H1 (cell line): ENCODE measurements at regions not wholly inside any gene's neighbourhood (a gene's known extent, or its start where the extent isn't known, plus 50 kb on each side); places are given as distances from the start of the nearest gene placed in this dataset.

Experiments used
- CTCF ChIA-PET: fragments of 300-600 bp; sonication (Branson Sonifier 250); formaldehyde crosslinking; loops from one replicate; lab custom pipeline; 2021; ENCODE audit not compliant: partially characterized antibody; lab: Charles Lee
- POLR2A ChIA-PET: fragments of 300-600 bp; sonication (Branson Sonifier 250); formaldehyde crosslinking; loops from one replicate; lab custom pipeline; 2021; ENCODE audit warnings: inconsistent platforms; ENCODE audit not compliant: partially characterized antibody; lab: Charles Lee
- DNase-seq, 2 experiments: peaks; one replicate each; pipeline versions ENCODE4 v3.0.0 to v3.0.0-alpha.2; 2010 to 2022; ENCODE audit warnings: low spot score in 2 of 2, low read depth in 1 of 2, mixed read lengths in 1 of 2
- FAIRE-seq: peaks from 2 replicates; lab custom pipeline; 2011; peaks lifted over from hg19 to GRCh38; lab: Jason Lieb, UNC
- H2AFZ ChIP-seq: 2 replicates; pipeline ENCODE4 v1.8.1; 2012; ENCODE audit warnings: low read length, inconsistent platforms
- H2AK5ac ChIP-seq: 2 replicates; pipeline ENCODE4 v1.6.1; 2013; ENCODE audit warnings: low read depth, low read length
- H2BK120ac ChIP-seq: replicated peaks from 2 replicates; pipeline ENCODE3; 2013; ENCODE audit warnings: low read depth, low read length, inconsistent platforms
- H2BK12ac ChIP-seq: 2 replicates; pipeline ENCODE4 v1.6.1; 2013; ENCODE audit warnings: low read depth, low read length
- H2BK15ac ChIP-seq: 2 replicates; pipeline ENCODE4 v1.6.1; 2013; ENCODE audit warnings: low read length
- H2BK20ac ChIP-seq: 2 replicates; pipeline ENCODE4 v1.6.1; 2013; ENCODE audit warnings: low read length
- H2BK5ac ChIP-seq: 2 replicates; pipeline ENCODE4 v1.6.1; 2013; ENCODE audit warnings: low read depth, low read length
- H3K14ac ChIP-seq: 2 replicates; pipeline ENCODE4 v1.6.1; 2013; ENCODE audit warnings: inconsistent platforms; ENCODE audit not compliant: insufficient read length
- H3K18ac ChIP-seq: 2 replicates; pipeline ENCODE4 v1.6.1; 2013; ENCODE audit warnings: low read length; ENCODE audit errors: extremely low read depth
- H3K23ac ChIP-seq: 2 replicates; pipeline ENCODE4 v1.6.1; 2013; ENCODE audit warnings: inconsistent platforms; ENCODE audit not compliant: insufficient read length
- H3K23me2 ChIP-seq: 2 replicates; pipeline ENCODE4 v1.6.1; 2013; ENCODE audit warnings: low read depth, low read length
- H3K27ac ChIP-seq: 2 replicates; pipeline ENCODE4 v1.6.1; 2011; ENCODE audit warnings: low read depth, low read length, inconsistent platforms
- H3K27me3 ChIP-seq, 4 experiments: replicated peaks in 1 of 4; 1 replicate in 1 of 4; 2 replicates in 3 of 4; pipeline versions ENCODE4 v1.6.1 to v1.8.1; 2011 to 2013; ENCODE audit warnings: low read length in 3 of 4, mild to moderate bottlenecking in 3 of 4, inconsistent platforms in 2 of 4, mixed read lengths in 2 of 4, moderate library complexity in 1 of 4; ENCODE audit not compliant: control insufficient read depth in 3 of 4, insufficient read depth in 3 of 4; ENCODE audit errors: extremely low read depth in 1 of 4
- H3K36me3 ChIP-seq, 4 experiments: 2 replicates each; pipeline versions ENCODE4 v1.6.1 to v1.8.1; 2011 to 2013; ENCODE audit warnings: mild to moderate bottlenecking in 4 of 4, low read length in 3 of 4, moderate library complexity in 2 of 4, control low read depth in 1 of 4, inconsistent platforms in 1 of 4; ENCODE audit not compliant: insufficient read depth in 4 of 4, control insufficient read depth in 2 of 4
- H3K4ac ChIP-seq: replicated peaks from 2 replicates; pipeline ENCODE3; 2013; ENCODE audit warnings: low read length, low read depth, mixed read lengths, inconsistent platforms; ENCODE audit not compliant: insufficient read length
- H3K4me1 ChIP-seq, 4 experiments: replicated peaks in 1 of 4; 1 replicate in 1 of 4; 2 replicates in 3 of 4; pipeline versions ENCODE4 v1.6.1 to v1.8.1; 2011 to 2013; ENCODE audit warnings: low read length in 3 of 4, inconsistent platforms in 2 of 4, mixed read lengths in 1 of 4; ENCODE audit not compliant: insufficient read depth in 4 of 4, control insufficient read depth in 3 of 4
- H3K4me2 ChIP-seq, 2 experiments: 2 replicates each; pipeline versions ENCODE4 v1.6.1 to v1.8.1; 2011 to 2013; ENCODE audit warnings: low read depth in 2 of 2, low read length in 2 of 2, control low read depth in 1 of 2, inconsistent platforms in 1 of 2, mild to moderate bottlenecking in 1 of 2; ENCODE audit not compliant: insufficient read depth in 1 of 2
- H3K4me3 ChIP-seq, 4 experiments: fragments of 200-600, 300-600 bp in 1 of 4; sonication (generic), shearing (Covaris generic), sonication (Bioruptor Twin) in 1 of 4; 2 replicates each; pipeline versions ENCODE4 v1.5.1 to v1.8.1; 2011 to 2016; ENCODE audit warnings: low read length in 4 of 4, low read depth in 3 of 4, control low read depth in 2 of 4, inconsistent platforms in 2 of 4, mild to moderate bottlenecking in 2 of 4, mixed read lengths in 1 of 4, moderate library complexity in 1 of 4; ENCODE audit not compliant: insufficient read depth in 2 of 4; ENCODE audit errors: extremely low read depth in 1 of 4
- H3K56ac ChIP-seq: replicated peaks from 2 replicates; pipeline ENCODE3; 2013; ENCODE audit warnings: low read depth, mild to moderate bottlenecking, mixed read lengths, low read length, inconsistent platforms; ENCODE audit not compliant: insufficient read length
- H3K79me1 ChIP-seq: 2 replicates; pipeline ENCODE4 v1.6.1; 2013; ENCODE audit warnings: low read depth, low read length, control low read depth
- H3K79me2 ChIP-seq, 2 experiments: 2 replicates each; pipeline versions ENCODE4 v1.6.1 to v1.8.1; 2012 to 2013; ENCODE audit warnings: low read length in 2 of 2, mild to moderate bottlenecking in 2 of 2, inconsistent platforms in 1 of 2; ENCODE audit not compliant: insufficient read depth in 2 of 2, control insufficient read depth in 1 of 2
- H3K9ac ChIP-seq, 4 experiments: replicated peaks in 1 of 4; 1 replicate in 1 of 4; 2 replicates in 3 of 4; pipeline versions ENCODE4 v1.6.1 to v1.8.1; 2011 to 2013; ENCODE audit warnings: low read depth in 3 of 4, low read length in 3 of 4, control low read depth in 2 of 4, mild to moderate bottlenecking in 2 of 4, moderate library complexity in 2 of 4, inconsistent platforms in 1 of 4; ENCODE audit errors: extremely low read depth in 1 of 4
- H3K9me3 ChIP-seq, 2 experiments: 2 replicates each; pipeline versions ENCODE4 v1.6.1 to v1.8.1; 2012 to 2013; ENCODE audit warnings: mild to moderate bottlenecking in 2 of 2, moderate library complexity in 2 of 2, control low read depth in 1 of 2, inconsistent platforms in 1 of 2, low read depth in 1 of 2, low read length in 1 of 2, mixed read lengths in 1 of 2; ENCODE audit not compliant: insufficient read depth in 2 of 2
- H4K20me1 ChIP-seq, 2 experiments: replicated peaks in 1 of 2; 2 replicates each; pipeline versions ENCODE3 to v1.8.1; 2011 to 2013; ENCODE audit warnings: inconsistent platforms in 2 of 2, low read length in 2 of 2, mild to moderate bottlenecking in 1 of 2; ENCODE audit not compliant: insufficient read depth in 2 of 2, control insufficient read depth in 1 of 2
- H4K5ac ChIP-seq: 2 replicates; pipeline ENCODE4 v1.6.1; 2013; ENCODE audit warnings: low read length, low read depth, mixed read lengths, inconsistent platforms; ENCODE audit not compliant: insufficient read length
- H4K8ac ChIP-seq: 2 replicates; pipeline ENCODE4 v1.8.0; 2013; ENCODE audit warnings: mild to moderate bottlenecking, moderate library complexity, low read length, inconsistent platforms; ENCODE audit not compliant: insufficient read depth; ENCODE audit errors: extremely low read depth
- H4K91ac ChIP-seq: replicated peaks from 2 replicates; pipeline ENCODE3; 2013; ENCODE audit warnings: low read length, mixed read lengths, inconsistent platforms; ENCODE audit not compliant: insufficient read length
- SIX5 ChIP-seq: IDR thresholded peaks from 2 replicates; pipeline ENCODE4 v1.6.1; 2011; ENCODE audit warnings: mild to moderate bottlenecking, low read depth, low read length
- SUZ12 ChIP-seq: fragments of 200-600 bp; sonication (generic); IDR thresholded peaks from 2 replicates; pipeline ENCODE4 v1.6.1; 2012; ENCODE audit warnings: mild to moderate bottlenecking, inconsistent platforms, low read length, moderate library complexity, mixed read lengths
- TCF12 ChIP-seq: IDR thresholded peaks from 2 replicates; pipeline ENCODE4 v1.6.1; 2011; ENCODE audit warnings: low read depth, mild to moderate bottlenecking, low read length
- TEAD4 ChIP-seq: IDR thresholded peaks from 2 replicates; pipeline ENCODE4 v1.6.1; 2012; ENCODE audit warnings: low read depth, low read length, inconsistent platforms, mixed read lengths
- WGBS, 2 experiments: shearing (Covaris generic) in 1 of 2; methylation state at CpG; one replicate each; pipeline versions ENCODE4 v1.1.6 to v1.1.7; 2013 to 2015; ENCODE audit warnings: low lambda C conversion rate in 2 of 2, mixed read lengths in 2 of 2, inconsistent platforms in 1 of 2, low coverage in 1 of 2, missing lambda C conversion rate in 1 of 2; ENCODE audit not compliant: insufficient replicate concordance in 2 of 2, insufficient coverage in 1 of 2, insufficient read length in 1 of 2; ENCODE audit errors: extremely low coverage in 1 of 2, missing lambda C conversion rate in 1 of 2; 5-methylcytosine and 5-hydroxymethylcytosine counted together
- TF ChIP-seq, protein P1 (sequence below), 3 experiments: IDR thresholded peaks; 1 replicate in 2 of 3; 2 replicates in 1 of 3; pipeline versions ENCODE4 v1.5.1 to v1.6.1; 2011; ENCODE audit warnings: low read length in 3 of 3, mild to moderate bottlenecking in 3 of 3, inconsistent platforms in 2 of 3, low read depth in 1 of 3, moderate library complexity in 1 of 3; ENCODE audit not compliant: insufficient read depth in 1 of 3; ENCODE audit errors: control extremely low read depth in 1 of 3

DNA sequence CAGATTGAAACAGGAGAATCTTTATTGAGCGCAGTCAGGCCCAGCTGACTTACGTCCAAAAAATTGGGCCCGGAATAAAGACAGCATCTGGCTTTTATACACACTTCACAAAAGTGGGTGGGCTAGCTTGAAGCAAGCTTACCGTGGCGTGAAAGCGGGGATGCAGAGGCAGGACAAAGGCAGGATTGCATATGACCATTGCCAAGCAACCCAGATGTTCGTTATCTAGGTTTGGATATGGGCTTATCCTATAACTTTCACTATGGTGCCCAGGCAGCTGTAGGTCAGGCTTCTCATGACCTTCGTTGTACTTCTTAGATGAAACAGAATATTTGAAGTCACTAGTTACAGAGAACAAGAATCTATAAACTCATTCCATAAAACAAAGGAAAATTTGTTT, 1575.6 kb upstream of the RAG2 start:
- CTCF ChIA-PET, result no interaction called here
- FAIRE-seq, result peak; percentile 66
- no peaks in the 10 kb centered on the region for H3K79me2 ChIP-seq

More for the DNA sequence above, 1575.6 kb upstream of the RAG2 start:
- Histone ChIP-seq H4K8ac (no peak overlapping the region), H3K14ac (no peak overlapping the region), H3K23me2 (no peaks in the 10 kb centered on the region), H3K4ac (no peak overlapping the region), H3K4me2 (no peak overlapping the region), H3K18ac (no peak overlapping the region), H3K79me1 (no peaks in the 10 kb centered on the region), H3K9ac (no peak overlapping the region), H3K36me3 (no peaks in the 10 kb centered on the region), H3K56ac (no peak overlapping the region), H4K20me1 (no peaks in the 10 kb centered on the region), H3K27me3 (no peaks in the 10 kb centered on the region), H3K4me1 (no peaks in the 10 kb centered on the region; a peak in 1 of 7 replicates), H2BK15ac (no peak overlapping the region), H2AFZ (0 out of 2 replicates have a peak overlapping the region, but pooled peaks have one; percentile 62), H2BK20ac (no peak overlapping the region), H2BK5ac (no peak overlapping the region), H2BK12ac (no peak overlapping the region), H2BK120ac (no peak overlapping the region), H3K9me3 (no peaks in the 10 kb centered on the region), H3K23ac (no peak overlapping the region), H3K4me3 (no peak overlapping the region), H3K27ac (no peak overlapping the region), H4K5ac (no peak overlapping the region), H4K91ac (no peak overlapping the region), H2AK5ac (no peak overlapping the region)
- WGBS, 2 experiments, result 93% methylated on average over 8 of the region's 8 CpGs; no CpG with 5 or more reads in 1 of the 2 experiments
- TF ChIP-seq TEAD4, result no peak
- TF ChIP-seq, protein P1, sequence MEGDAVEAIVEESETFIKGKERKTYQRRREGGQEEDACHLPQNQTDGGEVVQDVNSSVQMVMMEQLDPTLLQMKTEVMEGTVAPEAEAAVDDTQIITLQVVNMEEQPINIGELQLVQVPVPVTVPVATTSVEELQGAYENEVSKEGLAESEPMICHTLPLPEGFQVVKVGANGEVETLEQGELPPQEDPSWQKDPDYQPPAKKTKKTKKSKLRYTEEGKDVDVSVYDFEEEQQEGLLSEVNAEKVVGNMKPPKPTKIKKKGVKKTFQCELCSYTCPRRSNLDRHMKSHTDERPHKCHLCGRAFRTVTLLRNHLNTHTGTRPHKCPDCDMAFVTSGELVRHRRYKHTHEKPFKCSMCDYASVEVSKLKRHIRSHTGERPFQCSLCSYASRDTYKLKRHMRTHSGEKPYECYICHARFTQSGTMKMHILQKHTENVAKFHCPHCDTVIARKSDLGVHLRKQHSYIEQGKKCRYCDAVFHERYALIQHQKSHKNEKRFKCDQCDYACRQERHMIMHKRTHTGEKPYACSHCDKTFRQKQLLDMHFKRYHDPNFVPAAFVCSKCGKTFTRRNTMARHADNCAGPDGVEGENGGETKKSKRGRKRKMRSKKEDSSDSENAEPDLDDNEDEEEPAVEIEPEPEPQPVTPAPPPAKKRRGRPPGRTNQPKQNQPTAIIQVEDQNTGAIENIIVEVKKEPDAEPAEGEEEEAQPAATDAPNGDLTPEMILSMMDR (IDR thresholded peaks at IDR 0.05; ENCODE audit: control extremely low read depth in 1 of 3, insufficient read depth in 1 of 3, low read depth in 1 of 3, low read length in 3 of 3), result no peak
- no peak for TF ChIP-seq SIX5
- no peak for TF ChIP-seq SUZ12
- no peak for TF ChIP-seq TCF12
- POLR2A ChIA-PET, result no interaction called here
- DNase-seq, result no peak
